ENCODE measurements at regions not wholly inside any gene's neighbourhood (a gene's known extent, or its start where the extent isn't known, plus 50 kb on each side); places are given as distances from the start of the nearest gene placed in this dataset.

DNA sequence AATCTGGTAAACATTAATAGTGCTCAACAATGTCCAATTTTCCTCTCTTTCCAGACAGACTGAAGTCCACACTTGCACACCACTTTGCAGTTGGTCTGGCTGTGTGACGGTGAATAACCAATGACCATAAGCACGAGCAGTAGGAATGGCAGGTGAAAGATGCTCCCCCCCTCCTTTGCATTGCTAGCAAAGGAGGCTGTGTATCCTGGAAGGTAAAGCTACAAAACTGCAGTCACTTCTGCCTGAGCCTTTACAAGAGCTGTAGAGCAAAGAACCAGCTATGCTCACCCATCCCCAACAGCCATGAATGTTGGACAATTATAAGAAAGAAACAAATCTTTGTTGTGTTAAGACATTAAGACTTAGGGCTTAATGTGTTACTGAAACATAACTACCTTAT is 178.0 kb downstream of the IPMK start:
- POLR2A ChIA-PET = no interaction called here
- no peaks in the 10 kb centered on the region for H3K4me1 Mint-ChIP-seq
- ATAC-seq (no peak), DNase-seq (no peak)
- peaks cover 4 to 29% (median 8%) of the 10 kb centered on the region in 5 donors for H3K27me3 Mint-ChIP-seq
- H3K36me3 Mint-ChIP-seq = no peaks in the 10 kb centered on the region
- H3K9me3 Mint-ChIP-seq = no peaks in the 10 kb centered on the region
- no peak overlapping the region for H3K27ac Mint-ChIP-seq
- no peak overlapping the region for H3K4me3 Mint-ChIP-seq

DNA sequence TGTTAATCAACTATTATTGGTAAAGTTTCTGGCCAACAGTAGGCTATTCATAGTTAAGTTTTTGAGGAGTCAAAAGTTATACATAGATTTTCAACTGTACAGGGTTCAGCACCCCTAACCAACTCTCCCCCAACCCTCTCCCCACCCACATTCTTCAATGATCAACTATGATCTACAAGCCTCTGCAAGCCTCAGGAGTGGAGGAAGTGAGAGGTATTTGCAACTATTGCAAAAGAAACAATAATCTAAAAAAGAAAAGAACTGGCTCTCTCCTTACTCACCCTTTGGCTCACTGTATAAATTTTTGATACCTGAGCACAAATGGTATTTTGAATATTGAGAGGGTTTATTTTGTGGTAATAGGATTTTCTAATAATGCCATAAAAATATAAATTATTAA is 179.8 kb downstream of the IPMK start:
- DNase-seq (no peak), ATAC-seq (no peak)
- H3K4me3 Mint-ChIP-seq = no peak overlapping the region
- POLR2A ChIA-PET = no interaction called here
- no peak overlapping the region for H3K27ac Mint-ChIP-seq
- no peaks in the 10 kb centered on the region for H3K9me3 Mint-ChIP-seq
- H3K4me1 Mint-ChIP-seq = no peaks in the 10 kb centered on the region
- no peaks in the 10 kb centered on the region for H3K36me3 Mint-ChIP-seq
- peaks cover 4 to 16% (median 9%) of the 10 kb centered on the region in 5 donors for H3K27me3 Mint-ChIP-seq

DNA sequence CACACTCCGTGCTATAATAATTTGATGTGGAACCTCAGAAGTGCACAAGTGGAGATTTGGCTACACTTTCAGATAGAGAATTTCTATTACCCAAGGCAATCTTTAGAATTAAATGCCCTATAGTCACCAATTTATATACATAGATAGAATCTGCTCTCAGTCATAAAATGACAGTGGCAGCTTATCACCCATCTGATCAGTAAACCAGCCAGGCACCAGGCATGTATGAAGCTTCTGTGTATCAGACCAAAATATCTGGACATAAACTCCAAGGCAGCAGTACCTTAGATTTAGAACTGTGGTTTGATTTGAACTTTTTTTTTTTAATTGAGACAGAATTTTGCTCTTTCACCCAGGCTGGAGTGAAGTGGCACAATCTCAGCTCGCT is 180.9 kb downstream of the IPMK start:
- Mint-ChIP-seq H3K36me3 (no peaks in the 10 kb centered on the region), H3K27me3 (peaks cover 2 to 16% (median 9%) of the 10 kb centered on the region in 5 donors), H3K27ac (no peak overlapping the region), H3K4me3 (no peak overlapping the region), H3K9me3 (no peaks in the 10 kb centered on the region), H3K4me1 (no peaks in the 10 kb centered on the region)
- POLR2A ChIA-PET = no interaction called here
- DNase-seq (no peak), ATAC-seq (no peak)

- Mint-ChIP-seq H3K27me3 (peaks cover 2 to 21% (median 8%) of the 10 kb centered on the region in 5 donors), H3K27ac (no peak overlapping the region), H3K36me3 (no peaks in the 10 kb centered on the region), H3K4me1 (no peaks in the 10 kb centered on the region), H3K9me3 (no peaks in the 10 kb centered on the region), H3K4me3 (no peak overlapping the region)
- ATAC-seq (no peak), DNase-seq (no peak)
- POLR2A ChIA-PET = no interaction called here
These were observed 181.4 kb downstream of the IPMK start for GRCh38 chr10:58086144-58086762.

DNA sequence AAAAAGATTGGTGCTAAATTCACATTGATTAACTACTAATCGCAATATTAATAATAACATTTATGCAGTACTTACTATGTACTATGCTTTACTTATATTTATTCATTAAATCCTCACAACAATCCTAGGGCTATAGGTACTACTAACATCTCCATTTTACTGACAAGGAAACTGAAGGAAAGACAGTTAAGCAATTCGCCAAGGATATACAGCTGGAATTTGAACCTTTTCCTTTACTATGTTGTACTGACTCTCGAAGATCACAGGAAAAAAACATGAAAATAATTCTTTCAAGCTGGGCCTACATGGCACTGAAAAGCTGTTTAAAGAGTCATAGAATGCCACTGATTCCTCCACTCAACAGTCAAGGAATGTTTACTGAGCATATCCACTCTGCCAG is 185.4 kb downstream of the IPMK start:
- no peak for ATAC-seq
- Mint-ChIP-seq H3K9me3 (no peaks in the 10 kb centered on the region), H3K36me3 (no peaks in the 10 kb centered on the region), H3K27ac (no peak overlapping the region), H3K4me3 (no peak overlapping the region), H3K27me3 (peaks cover 1 to 40% (median 9%) of the 10 kb centered on the region in 5 donors), H3K4me1 (no peaks in the 10 kb centered on the region)
- POLR2A ChIA-PET = no interaction called here
- no peak for DNase-seq

GRCh38 chr10:58081353-58081752 is 186.3 kb downstream of the IPMK start:
- Mint-ChIP-seq H3K4me1 (no peaks in the 10 kb centered on the region), H3K36me3 (no peaks in the 10 kb centered on the region), H3K27ac (no peak overlapping the region), H3K4me3 (no peak overlapping the region), H3K27me3 (peaks cover 1 to 39% (median 9%) of the 10 kb centered on the region in 5 donors), H3K9me3 (no peaks in the 10 kb centered on the region)
- ATAC-seq (no peak), DNase-seq (no peak)
- POLR2A ChIA-PET = no interaction called here

DNA sequence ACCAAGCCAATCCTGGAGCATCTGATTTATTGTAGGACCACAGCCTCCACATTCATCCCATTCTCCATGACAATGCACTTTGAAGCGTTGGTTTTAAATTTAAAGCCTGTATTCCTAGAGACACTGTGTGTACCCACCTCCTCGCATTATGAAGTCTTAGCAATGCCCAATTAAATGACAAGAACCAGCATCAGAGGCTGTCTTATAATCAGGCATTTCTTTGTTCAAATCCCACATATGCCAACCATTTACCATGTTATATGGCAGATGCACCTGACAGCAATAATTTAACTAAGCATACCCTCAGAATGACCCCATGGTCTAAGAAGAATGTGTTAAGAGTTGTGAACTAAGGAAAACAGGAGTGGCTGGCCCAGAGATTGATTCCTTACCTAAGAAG is 188.2 kb downstream of the IPMK start:
- DNase-seq (no peak), ATAC-seq (no peak)
- H3K4me1 Mint-ChIP-seq = no peaks in the 10 kb centered on the region
- no peak overlapping the region for H3K4me3 Mint-ChIP-seq
- H3K9me3 Mint-ChIP-seq = no peaks in the 10 kb centered on the region
- no peak overlapping the region for H3K27ac Mint-ChIP-seq
- H3K27me3 Mint-ChIP-seq = peaks cover 1 to 24% (median 4%) of the 10 kb centered on the region in 5 donors
- POLR2A ChIA-PET = no interaction called here
- no peaks in the 10 kb centered on the region for H3K36me3 Mint-ChIP-seq

DNA sequence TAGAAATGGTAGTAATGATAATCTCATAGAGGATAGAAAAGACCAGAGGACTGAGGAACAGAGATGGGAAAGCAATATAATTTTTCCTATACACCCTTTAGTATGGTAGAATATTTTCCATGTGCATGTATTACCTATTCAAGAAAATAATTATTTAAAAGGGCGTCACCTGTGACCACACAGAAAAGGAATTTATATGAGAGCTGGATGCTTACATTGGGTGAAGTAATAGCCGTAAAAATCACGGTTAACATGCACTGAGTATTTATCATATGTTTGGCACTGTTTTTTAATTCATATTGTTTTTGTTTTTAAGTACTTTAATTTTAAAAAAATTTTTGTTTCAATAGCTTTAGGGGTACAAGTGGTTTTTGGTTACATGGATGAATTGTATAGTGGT is 195.1 kb downstream of the IPMK start:
- H3K9me3 Mint-ChIP-seq = no peaks in the 10 kb centered on the region
- peaks cover 2 to 19% (median 6%) of the 10 kb centered on the region in 5 donors for H3K27me3 Mint-ChIP-seq
- DNase-seq (no peak), ATAC-seq (no peak)
- no peaks in the 10 kb centered on the region for H3K4me1 Mint-ChIP-seq
- no peaks in the 10 kb centered on the region for H3K36me3 Mint-ChIP-seq
- POLR2A ChIA-PET = no interaction called here
- no peak overlapping the region for H3K27ac Mint-ChIP-seq
- no peak overlapping the region for H3K4me3 Mint-ChIP-seq

GRCh38 chr10:58070956-58071355 is 196.7 kb downstream of the IPMK start:
- Mint-ChIP-seq H3K27ac (no peak overlapping the region), H3K4me3 (no peak overlapping the region), H3K4me1 (no peaks in the 10 kb centered on the region), H3K36me3 (no peaks in the 10 kb centered on the region), H3K27me3 (peaks cover 2 to 29% (median 8%) of the 10 kb centered on the region in 5 donors), H3K9me3 (no peaks in the 10 kb centered on the region)
- POLR2A ChIA-PET = no interaction called here
- ATAC-seq = no peak
- DNase-seq = no peak

DNA sequence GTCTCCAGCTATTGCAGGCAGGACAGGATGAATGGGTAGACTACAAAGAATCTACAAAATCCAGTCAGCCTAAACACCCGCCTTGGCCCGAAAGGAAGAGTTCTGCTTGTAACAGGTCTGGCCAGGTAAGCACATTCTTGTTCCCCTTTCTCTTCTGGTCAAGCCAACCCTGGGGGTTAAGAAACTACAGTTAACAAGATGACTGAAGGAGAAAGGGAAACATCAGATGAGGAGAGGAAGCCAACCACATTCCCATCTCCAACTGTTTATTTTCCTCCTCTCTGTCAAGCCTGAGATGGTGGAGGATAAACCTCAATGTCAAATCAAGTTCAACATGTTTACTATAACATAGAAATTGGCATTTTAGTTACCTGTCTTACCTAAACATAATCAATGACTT is 198.9 kb downstream of the IPMK start:
- no peak for ATAC-seq
- Mint-ChIP-seq H3K9me3 (no peaks in the 10 kb centered on the region), H3K27me3 (peaks cover 2 to 31% (median 11%) of the 10 kb centered on the region in 5 donors), H3K4me1 (no peaks in the 10 kb centered on the region), H3K4me3 (no peak overlapping the region), H3K27ac (no peak overlapping the region), H3K36me3 (no peaks in the 10 kb centered on the region)
- DNase-seq = no peak
- POLR2A ChIA-PET = no interaction called here

DNA sequence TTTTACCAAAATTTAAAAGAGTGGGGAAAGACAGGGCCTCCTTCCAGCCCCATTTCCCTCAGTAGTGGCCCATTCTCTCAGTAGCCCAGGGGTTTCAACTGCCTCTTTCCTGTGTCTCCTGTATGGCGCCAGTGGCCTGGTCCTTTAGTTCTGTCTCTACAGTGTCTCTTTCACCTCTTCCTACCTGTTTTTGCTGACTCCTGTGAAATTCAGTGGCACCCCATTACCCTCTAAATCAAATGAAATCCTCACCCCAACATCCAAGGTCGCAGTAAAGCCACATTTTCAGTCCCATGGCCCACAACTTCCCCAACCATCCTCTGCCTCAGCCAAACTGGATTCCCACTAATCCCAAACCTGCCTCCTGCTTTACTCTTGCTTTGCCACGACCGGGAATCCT is 200.7 kb downstream of the IPMK start:
- Mint-ChIP-seq H3K9me3 (no peaks in the 10 kb centered on the region), H3K4me3 (no peak overlapping the region), H3K4me1 (no peaks in the 10 kb centered on the region), H3K27me3 (peaks cover 2 to 31% (median 12%) of the 10 kb centered on the region in 5 donors), H3K27ac (no peak overlapping the region), H3K36me3 (no peaks in the 10 kb centered on the region)
- no peak for DNase-seq
- POLR2A ChIA-PET = no interaction called here
- ATAC-seq = no peak

DNA sequence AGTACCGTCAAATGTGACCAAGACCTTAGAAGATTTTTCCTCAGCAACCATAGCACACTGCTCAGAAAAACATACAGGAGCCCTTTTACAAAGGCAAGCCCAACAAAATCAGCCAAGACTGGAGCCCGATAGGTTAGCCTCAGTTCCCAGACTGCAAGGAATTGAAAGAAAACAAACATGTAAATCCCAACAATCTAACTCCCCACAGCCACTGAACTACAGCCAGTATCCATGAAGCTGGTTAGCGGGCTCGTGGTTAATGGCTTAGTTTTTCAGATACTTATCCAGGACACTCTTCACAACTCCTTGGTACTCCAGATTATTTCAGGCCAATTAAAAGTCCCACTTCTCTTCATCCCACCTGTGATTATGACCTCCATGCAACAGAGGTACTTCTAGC is 201.6 kb downstream of the IPMK start:
- POLR2A ChIA-PET = no interaction called here
- H3K4me1 Mint-ChIP-seq = no peaks in the 10 kb centered on the region
- H3K27ac Mint-ChIP-seq = no peak overlapping the region
- H3K36me3 Mint-ChIP-seq = no peaks in the 10 kb centered on the region
- peaks cover 2 to 31% (median 14%) of the 10 kb centered on the region in 5 donors for H3K27me3 Mint-ChIP-seq
- DNase-seq (no peak), ATAC-seq (no peak)
- no peak overlapping the region for H3K4me3 Mint-ChIP-seq
- H3K9me3 Mint-ChIP-seq = no peaks in the 10 kb centered on the region

GRCh38 chr10:58065529-58065815 is 202.2 kb downstream of the IPMK start:
- Mint-ChIP-seq H3K9me3 (no peaks in the 10 kb centered on the region), H3K36me3 (no peaks in the 10 kb centered on the region), H3K27ac (no peak overlapping the region), H3K4me1 (no peaks in the 10 kb centered on the region), H3K4me3 (no peak overlapping the region), H3K27me3 (peaks cover 2 to 31% (median 14%) of the 10 kb centered on the region in 5 donors)
- DNase-seq = no peak
- POLR2A ChIA-PET = no interaction called here
- no peak for ATAC-seq

GRCh38 chr10:58064714-58065528 is 202.8 kb downstream of the IPMK start:
- Mint-ChIP-seq H3K27ac (no peak overlapping the region), H3K9me3 (no peaks in the 10 kb centered on the region), H3K27me3 (peaks cover 1 to 31% (median 14%) of the 10 kb centered on the region in 5 donors), H3K4me1 (no peaks in the 10 kb centered on the region), H3K4me3 (no peak overlapping the region), H3K36me3 (no peaks in the 10 kb centered on the region)
- no peak for ATAC-seq
- DNase-seq = peak in 2 of 10 donors; percentile 4 to 24
- POLR2A ChIA-PET = no interaction called here
